ENCODE measurements at regions not wholly inside any gene's neighbourhood (a gene's known extent, or its start where the extent isn't known, plus 50 kb on each side); places are given as distances from the start of the nearest gene placed in this dataset.
"Not testable (repeated sequence)": the region's sequence is repeated elsewhere in the genome, so short reads cannot be mapped to it uniquely, and the experiment has no call there.

GRCh38 chr10:105734479-105734878 is 1093.4 kb downstream of the SORCS3 start:
- DNase-seq (ENCODE audit: low read depth in 1 of 2, low spot score in 1 of 2), result no peak
- no peaks in the 10 kb centered on the region for H3K9me3 ChIP-seq (ENCODE audit: low read depth)
- H3K27me3 ChIP-seq, result no peaks in the 10 kb centered on the region
- no peaks in the 10 kb centered on the region for H3K4me1 ChIP-seq (ENCODE audit: low read depth)
- H3K27ac ChIP-seq, result no peak overlapping the region
- no peak overlapping the region for H3K4me3 ChIP-seq
- TF ChIP-seq CTCF (IDR thresholded peaks at IDR 0.05; ENCODE audit: low read depth, low read length), result no peak
- H3K36me3 ChIP-seq, result no peaks in the 10 kb centered on the region

- no peaks in the 10 kb centered on the region for H3K9me3 ChIP-seq (ENCODE audit: low read depth)
- DNase-seq (ENCODE audit: low read depth in 1 of 2, low spot score in 1 of 2), result no peak
- no peaks in the 10 kb centered on the region for H3K4me1 ChIP-seq (ENCODE audit: low read depth)
- H3K36me3 ChIP-seq, result no peaks in the 10 kb centered on the region
- no peak overlapping the region for H3K27ac ChIP-seq
- H3K27me3 ChIP-seq, result no peaks in the 10 kb centered on the region
- no peak overlapping the region for H3K4me3 ChIP-seq
- TF ChIP-seq CTCF (IDR thresholded peaks at IDR 0.05; ENCODE audit: low read depth, low read length), result no peak
Measured at GRCh38 chr10:105733924-105734323, 1092.8 kb downstream of the SORCS3 start.

- TF ChIP-seq CTCF (IDR thresholded peaks at IDR 0.05; ENCODE audit: low read depth, low read length), result no peak
- Histone ChIP-seq H3K27ac (no peak overlapping the region), H3K9me3 (ENCODE audit: low read depth) (no peaks in the 10 kb centered on the region), H3K27me3 (no peaks in the 10 kb centered on the region), H3K36me3 (no peaks in the 10 kb centered on the region), H3K4me3 (no peak overlapping the region), H3K4me1 (ENCODE audit: low read depth) (no peaks in the 10 kb centered on the region)
- DNase-seq (ENCODE audit: low read depth in 1 of 2, low spot score in 1 of 2), result no peak
Measured at GRCh38 chr10:105729428-105729827, 1088.3 kb downstream of the SORCS3 start.

GRCh38 chr10:105727586-105727985 is 1086.5 kb downstream of the SORCS3 start:
- not testable (repeated sequence) for H3K36me3 ChIP-seq; DNase-seq (ENCODE audit: low read depth in 1 of 2, low spot score in 1 of 2); H3K9me3 ChIP-seq (ENCODE audit: low read depth); H3K4me3 ChIP-seq; H3K27ac ChIP-seq; H3K4me1 ChIP-seq (ENCODE audit: low read depth); H3K27me3 ChIP-seq

- Histone ChIP-seq H3K27me3 (no peaks in the 10 kb centered on the region), H3K36me3 (no peaks in the 10 kb centered on the region), H3K4me1 (ENCODE audit: low read depth) (no peaks in the 10 kb centered on the region), H3K27ac (no peak overlapping the region), H3K4me3 (no peak overlapping the region), H3K9me3 (ENCODE audit: low read depth) (no peaks in the 10 kb centered on the region)
- TF ChIP-seq CTCF (IDR thresholded peaks at IDR 0.05; ENCODE audit: low read depth, low read length), result no peak
- no peak for DNase-seq (ENCODE audit: low read depth in 1 of 2, low spot score in 1 of 2)
Measured at GRCh38 chr10:105727131-105727530, 1086.0 kb downstream of the SORCS3 start.

GRCh38 chr10:105726149-105726548 is 1085.1 kb downstream of the SORCS3 start:
- TF ChIP-seq CTCF (IDR thresholded peaks at IDR 0.05; ENCODE audit: low read depth, low read length), result no peak
- DNase-seq (ENCODE audit: low read depth in 1 of 2, low spot score in 1 of 2), result no peak
- Histone ChIP-seq H3K27ac (no peak overlapping the region), H3K4me1 (ENCODE audit: low read depth) (no peaks in the 10 kb centered on the region), H3K27me3 (no peaks in the 10 kb centered on the region), H3K36me3 (no peaks in the 10 kb centered on the region), H3K4me3 (no peak overlapping the region), H3K9me3 (ENCODE audit: low read depth) (no peaks in the 10 kb centered on the region)
